GM12875 (cell line): ENCODE measurements at regions not wholly inside any gene's neighbourhood (a gene's known extent, or its start where the extent isn't known, plus 50 kb on each side); places are given as distances from the start of the nearest gene placed in this dataset.

Experiments used
- H3K4me3 ChIP-seq: one replicate; pipeline ENCODE4 v1.5.1; 2011; ENCODE audit warnings: low read depth, low read length, control low read depth
- CTCF ChIP-seq: IDR thresholded peaks from 2 replicates; pipeline ENCODE4 v1.5.1; 2011; ENCODE audit warnings: low read depth, mild to moderate bottlenecking, control low read depth, inconsistent platforms, low read length, moderate library complexity, borderline replicate concordance; ENCODE audit not compliant: insufficient read depth

DNA sequence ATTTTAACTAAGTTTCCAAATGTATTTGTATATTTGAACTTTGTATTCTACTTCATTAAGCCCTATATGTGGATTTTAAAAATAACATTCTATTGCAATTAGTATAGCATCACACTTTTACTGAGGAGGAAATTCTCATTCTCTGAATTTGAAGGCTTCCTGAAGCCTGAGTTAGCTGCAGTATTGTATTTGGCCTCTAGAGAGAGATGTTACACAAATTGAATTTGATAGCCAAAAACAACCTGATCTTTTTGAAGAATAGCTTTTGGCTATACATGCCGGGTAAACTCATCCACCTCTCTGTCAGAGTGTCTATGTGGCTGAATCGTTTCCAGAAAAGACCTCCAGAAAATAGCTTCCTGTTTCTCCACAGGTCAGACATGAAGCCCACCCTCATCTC, 316.5 kb upstream of the OR4E1 start:
- H3K4me3 ChIP-seq: no peak overlapping the region
- peak; percentile 38; the same call in 1 of the 2 replicates for TF ChIP-seq CTCF

GRCh38 chr14:21989090-21989489, 315.5 kb upstream of the OR4E1 start:
- H3K4me3 ChIP-seq: no peak overlapping the region

GRCh38 chr14:21988413-21988812, 314.8 kb upstream of the OR4E1 start:
- TF ChIP-seq CTCF: no peak

More at GRCh38 chr14:21989090-21989489, 315.5 kb upstream of the OR4E1 start:
- no peak for TF ChIP-seq CTCF

DNA sequence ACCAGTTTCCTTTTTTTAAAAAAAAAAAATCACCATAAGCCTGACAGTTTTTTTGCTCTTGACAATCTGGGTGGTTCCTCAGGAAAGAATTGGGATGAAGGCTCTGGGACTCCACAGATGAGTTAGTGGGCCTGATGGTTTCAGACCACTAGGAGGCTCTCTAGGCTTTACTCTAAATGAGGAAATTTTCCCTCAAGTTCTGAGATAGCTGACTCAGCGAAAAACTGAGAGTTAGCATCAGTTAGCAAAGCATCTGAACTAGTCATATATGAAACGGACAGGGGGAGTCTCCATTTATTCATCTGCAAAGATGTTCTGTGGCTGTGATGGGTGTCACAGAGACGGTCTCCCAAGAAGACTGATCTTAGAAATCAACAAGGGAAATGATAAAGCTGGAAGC, 314.3 kb upstream of the OR4E1 start:
- TF ChIP-seq CTCF: peak; percentile 24; the same call in 1 of the 2 replicates
- H3K4me3 ChIP-seq: no peak overlapping the region

More at GRCh38 chr14:21988413-21988812, 314.8 kb upstream of the OR4E1 start:
- H3K4me3 ChIP-seq: no peak overlapping the region

DNA sequence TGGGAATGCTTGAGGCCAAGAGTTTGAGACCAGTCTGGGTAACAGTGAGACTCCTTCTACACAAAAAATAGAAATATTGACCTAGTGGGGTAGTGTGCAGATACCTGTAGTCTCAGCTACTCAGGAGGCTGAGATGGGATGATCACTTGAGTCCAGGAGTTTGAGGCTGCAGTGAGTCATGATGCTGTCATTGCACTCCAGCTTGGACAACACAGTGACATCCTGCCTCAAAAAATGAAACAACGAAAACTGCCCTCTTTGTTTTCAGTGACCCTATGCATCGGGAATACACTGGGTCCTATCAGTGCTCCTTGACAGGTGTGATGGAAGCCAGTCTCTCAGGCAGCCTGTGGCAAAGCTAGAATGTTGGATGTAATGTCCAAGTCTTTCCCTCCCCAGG, 311.5 kb upstream of the OR4E1 start:
- H3K4me3 ChIP-seq: no peak overlapping the region
- TF ChIP-seq CTCF: no peak

DNA sequence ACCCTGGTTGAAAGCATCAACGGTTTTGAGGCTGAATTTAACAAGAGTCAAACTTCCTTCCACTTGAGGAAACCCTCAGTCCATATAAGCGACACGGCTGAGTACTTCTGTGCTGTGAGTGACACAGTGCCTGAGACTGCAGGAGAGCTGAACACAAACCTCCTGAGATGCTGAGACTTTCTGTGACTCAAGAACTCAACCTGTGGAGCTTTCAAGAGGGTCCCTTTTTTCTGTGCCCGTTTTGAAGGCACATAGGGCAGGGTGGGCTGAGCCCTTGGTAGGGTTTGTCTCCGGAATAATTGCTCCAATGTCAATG, 305.3 kb upstream of the OR4E1 start:
- no peak overlapping the region for H3K4me3 ChIP-seq
- no peak for TF ChIP-seq CTCF

DNA sequence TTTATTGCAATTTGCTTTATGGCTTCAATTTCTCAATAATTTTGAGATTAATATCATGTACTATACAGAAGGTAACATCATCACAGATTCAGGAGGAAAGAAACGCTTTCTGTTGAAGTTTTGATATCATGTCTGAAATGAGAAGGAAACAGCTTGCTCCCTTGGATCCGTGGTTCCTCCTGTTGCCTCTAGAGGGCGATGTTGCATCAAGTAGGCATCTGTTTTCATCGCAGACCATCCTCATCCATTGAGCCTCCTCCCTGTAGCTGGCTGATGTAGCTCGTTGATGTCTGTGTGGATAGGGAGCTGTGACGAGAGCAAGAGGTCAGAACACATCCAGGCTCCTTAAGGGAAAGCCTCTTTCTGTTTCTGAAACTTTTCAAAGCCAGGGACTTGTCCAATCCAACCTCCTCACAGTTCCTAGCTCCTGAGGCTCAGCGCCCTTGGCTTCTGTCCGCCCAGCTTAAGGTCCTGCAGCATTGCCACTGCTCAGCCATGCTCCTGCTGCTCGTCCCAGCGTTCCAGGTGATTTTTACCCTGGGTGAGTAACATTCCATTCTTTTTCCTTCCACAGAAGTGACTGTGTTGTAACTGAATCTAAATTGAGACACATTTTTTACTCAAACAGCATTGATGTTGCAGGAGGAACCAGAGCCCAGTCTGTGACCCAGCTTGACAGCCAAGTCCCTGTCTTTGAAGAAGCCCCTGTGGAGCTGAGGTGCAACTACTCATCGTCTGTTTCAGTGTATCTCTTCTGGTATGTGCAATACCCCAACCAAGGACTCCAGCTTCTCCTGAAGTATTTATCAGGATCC, 304.8 kb upstream of the OR4E1 start:
- H3K4me3 ChIP-seq: no peak overlapping the region
- TF ChIP-seq CTCF: peak; percentile 86
